T follicular helper cell (primary cell): ENCODE measurements at regions not wholly inside any gene's neighbourhood (a gene's known extent, or its start where the extent isn't known, plus 50 kb on each side); places are given as distances from the start of the nearest gene placed in this dataset.
"Not testable (repeated sequence)": the region's sequence is repeated elsewhere in the genome, so short reads cannot be mapped to it uniquely, and the experiment has no call there.

ENCODE experiments used
- DNase-seq: peaks from one replicate; pipeline ENCODE4 v3.0.0-alpha.2; 2020; ENCODE audit warnings: low read depth

- no peak for DNase-seq
Measured at GRCh38 chr1:172918478-172918877, 132.3 kb downstream of the TNFSF18 start.

- no peak for DNase-seq
Measured at GRCh38 chr1:172926070-172926469, 124.7 kb downstream of the TNFSF18 start.

DNA sequence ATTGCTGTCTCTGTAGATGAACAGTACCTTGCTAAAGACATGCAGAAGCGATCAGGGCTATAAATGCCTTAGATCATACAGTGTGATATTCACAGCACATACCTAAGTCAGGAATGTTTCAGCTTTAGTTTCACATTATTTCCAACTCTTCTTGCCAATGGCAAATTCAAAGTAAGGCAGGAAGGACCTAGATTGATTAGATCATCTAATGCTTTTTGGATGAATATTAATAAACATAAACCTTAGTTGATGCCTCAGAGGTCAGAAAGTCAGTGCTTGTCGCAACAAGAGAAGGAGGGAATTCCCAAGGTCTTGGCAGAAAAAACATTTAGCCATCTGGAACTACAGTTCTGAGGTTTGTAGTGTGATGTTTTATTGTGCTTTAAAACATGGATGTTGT is 122.3 kb downstream of the TNFSF18 start:
- DNase-seq = no peak

- no peak for DNase-seq
Measured at GRCh38 chr1:172929006-172929405, 121.7 kb downstream of the TNFSF18 start.

- DNase-seq = no peak
Measured at GRCh38 chr1:172930142-172930541, 120.6 kb downstream of the TNFSF18 start.

- DNase-seq = no peak
Measured at GRCh38 chr1:172931340-172931739, 119.4 kb downstream of the TNFSF18 start.

- DNase-seq = no peak
Measured at GRCh38 chr1:172931761-172932160, 119.0 kb downstream of the TNFSF18 start.

DNA sequence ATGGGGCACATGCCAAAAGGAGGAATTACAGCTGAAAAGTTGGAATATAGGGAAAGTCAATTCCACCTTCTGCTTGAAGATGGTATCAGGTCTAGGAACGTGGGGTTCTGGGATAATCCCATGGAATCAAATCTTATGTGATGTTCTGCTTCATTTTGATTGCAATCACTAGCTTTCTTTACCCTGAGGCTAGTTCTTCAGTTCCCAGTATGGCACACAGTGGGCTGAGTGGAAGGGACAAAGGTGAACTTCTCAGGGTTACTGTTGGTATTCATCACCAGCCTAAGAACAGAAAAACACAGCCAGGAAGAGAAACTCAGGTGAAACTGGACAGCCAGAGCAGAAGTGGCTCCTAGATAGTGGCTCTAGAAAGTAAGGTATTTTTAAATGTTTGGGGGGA is 117.8 kb downstream of the TNFSF18 start:
- no peak for DNase-seq

- DNase-seq = no peak
Measured at GRCh38 chr1:172934417-172934762, 116.4 kb downstream of the TNFSF18 start.

DNA sequence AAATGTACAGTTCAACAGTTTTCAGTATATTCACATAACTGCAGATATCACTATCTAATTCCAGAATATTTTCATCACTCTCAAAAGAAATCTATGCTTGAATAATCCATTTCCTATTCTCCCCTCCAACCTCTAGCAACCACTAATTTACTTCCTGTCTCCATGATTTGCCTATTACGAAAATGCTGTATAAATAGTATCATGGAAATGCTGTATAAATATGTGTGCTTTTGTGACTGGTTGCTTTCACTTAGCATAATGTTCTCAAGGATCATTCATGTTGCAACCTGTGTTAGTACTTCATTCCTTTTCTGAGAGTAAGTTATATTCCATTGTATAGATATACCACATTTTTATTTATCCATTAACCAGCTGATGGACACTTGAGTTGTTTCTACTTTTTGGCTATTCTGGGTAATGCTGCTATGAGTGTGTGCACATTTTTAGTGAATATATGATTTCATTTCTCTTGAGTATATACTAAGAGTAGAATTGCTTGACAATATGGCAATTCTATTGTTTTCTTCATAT is 115.6 kb downstream of the TNFSF18 start:
- no peak for DNase-seq

- no peak for DNase-seq
Measured at GRCh38 chr1:172936088-172936645, 114.6 kb downstream of the TNFSF18 start.

- DNase-seq = no peak
Measured at GRCh38 chr1:172938681-172939080, 112.1 kb downstream of the TNFSF18 start.

DNA sequence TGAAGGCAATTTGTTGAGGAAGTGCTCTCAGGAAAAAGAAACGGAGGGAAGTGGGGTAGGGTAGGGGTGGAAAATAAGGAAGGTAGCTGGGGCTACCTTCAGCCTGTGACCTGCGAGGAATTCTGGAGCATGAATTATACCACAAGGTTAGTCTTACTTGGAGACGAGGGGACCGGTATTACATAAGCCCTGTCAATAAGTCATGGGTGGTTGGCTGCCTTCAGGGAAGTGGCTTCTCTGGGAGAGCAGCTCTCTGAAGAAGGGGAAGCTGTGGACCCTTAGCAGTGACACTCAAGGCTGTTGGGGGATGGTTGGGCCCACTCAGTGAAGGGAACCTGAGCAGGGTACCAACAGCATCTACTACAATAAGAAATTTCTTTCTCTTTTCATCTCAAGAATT is 111.3 kb downstream of the TNFSF18 start:
- no peak for DNase-seq

- DNase-seq = no peak
Measured at GRCh38 chr1:172940174-172940855, 110.4 kb downstream of the TNFSF18 start.

DNA sequence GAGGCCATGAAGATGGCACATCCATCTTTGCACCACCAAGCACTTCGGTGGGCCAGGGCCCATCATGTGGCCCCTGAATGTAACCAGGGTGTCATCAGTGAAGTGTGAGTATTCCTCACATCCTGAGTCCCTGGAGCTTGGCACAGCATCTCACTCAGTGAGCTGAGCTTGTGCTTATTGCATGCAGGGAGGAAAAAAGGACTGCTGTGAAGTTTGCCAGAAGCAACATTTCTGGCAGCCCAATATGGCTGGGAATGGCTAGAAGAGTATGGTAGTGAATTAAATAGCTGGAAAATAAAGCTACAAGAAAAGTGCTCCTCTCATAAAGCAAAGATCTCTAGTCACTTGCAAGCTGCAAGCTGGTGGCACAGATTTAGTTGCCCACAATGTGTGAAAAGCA is 109.3 kb downstream of the TNFSF18 start:
- DNase-seq = no peak

DNA sequence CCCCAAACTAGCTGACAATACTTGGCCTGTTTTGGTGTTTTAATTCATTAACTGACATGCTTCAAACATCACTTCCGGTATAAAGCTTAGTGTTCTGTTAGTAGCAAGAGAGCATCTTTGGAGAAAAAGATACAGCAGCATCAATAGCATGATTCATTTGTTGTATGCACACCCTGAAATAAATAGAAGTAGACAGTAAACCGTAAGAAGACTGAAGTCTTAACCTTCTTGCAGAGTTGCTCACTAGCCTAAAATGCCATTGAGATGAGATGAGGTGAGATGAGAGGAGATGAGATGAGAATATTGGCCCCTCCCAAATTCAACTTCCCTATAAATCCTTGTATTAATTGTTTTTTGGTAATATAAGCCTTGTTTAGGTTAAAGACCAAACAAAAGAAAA is 108.8 kb downstream of the TNFSF18 start:
- no peak for DNase-seq

GRCh38 chr1:172943138-172943537 is 107.6 kb downstream of the TNFSF18 start:
- not testable (repeated sequence) for DNase-seq

DNA sequence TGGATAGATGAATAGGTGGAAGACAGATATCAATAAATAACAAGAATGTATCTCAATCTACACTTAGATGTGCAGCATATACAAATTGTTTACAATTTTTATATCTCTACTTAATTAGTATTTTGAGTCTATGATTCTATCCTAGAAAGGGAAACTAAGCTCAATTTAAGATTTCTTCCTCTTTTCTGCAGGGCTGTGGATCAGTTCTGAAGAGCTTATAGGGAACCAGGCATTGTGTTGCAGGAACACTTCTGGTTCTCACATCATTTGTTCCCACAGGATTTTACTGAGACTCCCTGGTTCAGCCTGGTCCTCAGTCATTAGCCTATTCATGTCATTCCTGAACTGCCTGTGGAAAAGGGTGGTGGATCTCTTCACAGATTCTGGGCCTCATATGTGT is 105.8 kb downstream of the TNFSF18 start:
- DNase-seq = no peak

DNA sequence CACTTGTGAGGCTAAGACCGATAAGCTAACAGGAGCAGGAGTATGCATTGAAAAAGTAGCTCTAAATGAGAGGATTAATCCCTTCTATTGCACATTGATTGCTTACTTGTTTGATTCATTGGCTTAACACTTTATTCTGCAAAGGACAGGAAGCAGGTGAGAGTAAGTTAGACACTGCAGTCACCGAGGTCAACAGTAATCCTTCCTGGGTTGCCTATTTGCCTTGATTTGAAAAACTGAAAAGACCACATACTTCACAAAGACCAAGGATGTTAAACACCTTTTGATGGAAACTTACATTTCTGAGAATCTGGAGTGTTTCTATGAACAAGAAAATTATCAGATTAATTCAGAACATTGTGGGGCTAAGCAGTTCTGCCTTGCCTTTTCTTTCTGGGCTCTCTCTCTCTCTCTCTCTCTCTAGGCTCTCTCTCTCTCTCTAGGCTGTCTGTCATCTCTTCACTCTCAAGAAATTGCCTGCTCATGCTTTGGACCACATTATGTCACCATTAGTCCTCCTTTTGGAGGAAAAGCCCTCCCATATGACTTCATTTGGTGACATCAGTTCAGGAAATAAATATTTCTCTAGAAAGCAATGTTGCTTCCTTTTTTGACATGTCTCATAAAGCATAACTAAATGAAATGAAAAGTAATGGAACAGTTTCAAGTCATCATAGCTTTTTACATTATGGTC is 103.8 kb downstream of the TNFSF18 start:
- DNase-seq = no peak

- no peak for DNase-seq
Measured at GRCh38 chr1:172948457-172948856, 102.3 kb downstream of the TNFSF18 start.

GRCh38 chr1:172949096-172949495 is 101.6 kb downstream of the TNFSF18 start:
- DNase-seq = no peak

DNA sequence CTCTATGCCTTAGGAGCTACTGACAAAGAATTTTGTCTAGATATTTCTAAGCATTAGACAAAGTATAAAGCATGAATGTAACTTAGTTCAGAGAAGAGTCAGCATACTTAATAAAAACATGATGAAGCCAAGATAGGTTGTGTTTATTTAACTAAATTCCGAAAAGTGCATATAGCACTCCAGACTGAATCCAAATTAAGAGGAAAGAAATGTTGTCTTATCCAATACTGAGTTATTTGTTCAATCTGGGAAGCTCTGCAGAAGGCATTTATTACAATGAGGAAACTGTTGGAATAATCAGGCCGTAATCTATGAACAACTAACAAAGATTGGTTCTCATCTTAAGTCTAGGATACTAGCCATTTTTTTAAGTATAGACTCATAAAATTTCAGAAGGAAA is 100.2 kb downstream of the TNFSF18 start:
- no peak for DNase-seq

- DNase-seq = no peak
Measured at GRCh38 chr1:172951730-172952365, 98.9 kb downstream of the TNFSF18 start.
